GM12872 (cell line): ENCODE measurements at regions not wholly inside any gene's neighbourhood (a gene's known extent, or its start where the extent isn't known, plus 50 kb on each side); places are given as distances from the start of the nearest gene placed in this dataset.

Experiments used
- TF ChIP-seq, protein P1 (sequence below): IDR thresholded peaks from 3 replicates; pipeline ENCODE4 v1.5.1; 2011; ENCODE audit warnings: low read depth, mild to moderate bottlenecking, low read length, moderate library complexity; ENCODE audit not compliant: insufficient read depth

DNA sequence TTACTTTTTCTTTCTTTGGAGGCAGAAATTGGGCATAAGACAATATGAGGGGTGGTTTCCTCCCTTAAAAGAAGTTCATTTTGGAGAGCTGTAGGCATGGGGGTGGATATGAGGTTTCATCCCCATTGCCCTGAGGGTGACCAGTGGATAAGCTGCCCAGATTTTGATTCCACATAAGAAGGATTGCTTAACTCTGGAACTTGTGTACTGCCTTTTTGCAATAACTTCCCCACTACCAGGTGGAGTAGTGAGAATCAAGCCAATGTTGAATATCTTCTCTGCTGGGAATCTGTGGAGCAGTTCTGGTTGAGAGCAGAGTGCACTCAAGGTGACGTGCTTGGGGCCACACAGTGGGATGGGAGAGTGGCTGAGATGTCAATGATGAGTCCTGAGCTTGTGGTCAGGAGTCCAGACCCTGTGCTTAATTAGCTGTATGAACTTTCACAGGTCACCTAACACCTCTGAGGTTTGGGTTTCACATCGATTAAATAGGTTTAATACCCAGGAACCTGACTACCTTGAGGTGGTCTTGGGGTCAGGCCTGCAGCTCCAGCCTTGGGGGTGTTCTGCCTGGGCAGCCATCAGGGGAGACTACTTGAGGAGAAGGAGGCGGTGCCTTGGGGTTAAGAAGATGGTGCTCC, 152.9 kb downstream of the FCRL5 start:
- TF ChIP-seq, protein P1, sequence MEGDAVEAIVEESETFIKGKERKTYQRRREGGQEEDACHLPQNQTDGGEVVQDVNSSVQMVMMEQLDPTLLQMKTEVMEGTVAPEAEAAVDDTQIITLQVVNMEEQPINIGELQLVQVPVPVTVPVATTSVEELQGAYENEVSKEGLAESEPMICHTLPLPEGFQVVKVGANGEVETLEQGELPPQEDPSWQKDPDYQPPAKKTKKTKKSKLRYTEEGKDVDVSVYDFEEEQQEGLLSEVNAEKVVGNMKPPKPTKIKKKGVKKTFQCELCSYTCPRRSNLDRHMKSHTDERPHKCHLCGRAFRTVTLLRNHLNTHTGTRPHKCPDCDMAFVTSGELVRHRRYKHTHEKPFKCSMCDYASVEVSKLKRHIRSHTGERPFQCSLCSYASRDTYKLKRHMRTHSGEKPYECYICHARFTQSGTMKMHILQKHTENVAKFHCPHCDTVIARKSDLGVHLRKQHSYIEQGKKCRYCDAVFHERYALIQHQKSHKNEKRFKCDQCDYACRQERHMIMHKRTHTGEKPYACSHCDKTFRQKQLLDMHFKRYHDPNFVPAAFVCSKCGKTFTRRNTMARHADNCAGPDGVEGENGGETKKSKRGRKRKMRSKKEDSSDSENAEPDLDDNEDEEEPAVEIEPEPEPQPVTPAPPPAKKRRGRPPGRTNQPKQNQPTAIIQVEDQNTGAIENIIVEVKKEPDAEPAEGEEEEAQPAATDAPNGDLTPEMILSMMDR: no peak

DNA sequence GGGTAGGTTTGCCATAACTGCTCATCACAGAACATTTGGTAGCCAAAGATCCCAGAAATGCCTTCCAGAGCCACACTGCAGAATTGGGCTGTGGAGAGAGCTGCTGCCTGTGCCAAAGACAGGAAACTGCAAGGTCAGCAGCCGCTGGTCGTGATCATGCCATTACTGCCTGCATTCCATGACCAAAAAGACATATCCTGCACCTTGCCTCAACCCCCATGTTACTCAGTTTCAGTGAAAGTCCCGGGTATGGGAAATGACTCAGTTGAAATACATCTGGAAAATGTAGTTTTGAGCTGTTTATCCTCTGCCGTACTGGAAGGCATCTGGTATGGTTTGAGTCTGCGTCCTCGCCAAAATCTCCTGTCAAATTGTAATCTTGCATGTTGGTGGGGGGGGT, 161.7 kb downstream of the FCRL5 start:
- TF ChIP-seq, protein P1: no peak

DNA sequence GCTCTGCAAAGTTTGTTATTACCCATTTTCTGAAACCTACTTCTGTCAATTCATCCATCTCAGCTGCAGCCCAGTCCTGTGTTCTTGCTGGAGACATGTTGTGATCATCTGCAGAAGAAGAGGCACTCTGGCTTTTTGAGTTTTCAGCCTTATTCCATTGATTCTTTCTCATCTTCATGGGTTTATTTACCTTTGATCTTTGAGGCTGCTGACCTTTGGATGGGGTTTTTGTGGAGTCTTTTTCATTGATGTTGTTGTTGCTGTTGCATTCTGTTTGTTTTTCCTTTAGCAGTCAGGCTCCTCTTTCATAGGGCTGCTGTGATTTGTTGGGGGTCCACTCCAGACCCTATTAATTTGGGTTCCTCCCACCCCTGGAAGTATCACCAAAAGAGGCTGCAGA, 164.3 kb downstream of the FCRL5 start:
- TF ChIP-seq, protein P1: no peak

DNA sequence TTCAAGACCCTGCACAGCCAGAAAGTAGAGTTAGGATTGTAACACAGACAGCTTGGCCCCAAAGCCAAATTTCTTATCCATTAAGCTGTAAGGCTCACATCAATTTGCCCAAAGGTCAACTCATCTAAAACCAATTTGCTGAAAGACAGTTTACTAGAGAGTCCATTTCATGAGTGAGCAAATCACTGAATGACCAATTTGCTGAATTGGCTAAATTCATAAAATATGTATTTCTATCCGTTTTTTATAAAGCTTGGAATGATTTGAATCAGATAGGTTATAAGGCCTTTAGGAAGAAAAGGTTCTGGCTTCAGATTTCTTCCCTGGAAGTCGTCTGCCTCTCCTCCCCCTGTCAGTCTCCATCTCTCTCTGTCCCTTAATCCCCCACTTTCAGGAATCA, 168.1 kb downstream of the FCRL5 start:
- TF ChIP-seq, protein P1: no peak

DNA sequence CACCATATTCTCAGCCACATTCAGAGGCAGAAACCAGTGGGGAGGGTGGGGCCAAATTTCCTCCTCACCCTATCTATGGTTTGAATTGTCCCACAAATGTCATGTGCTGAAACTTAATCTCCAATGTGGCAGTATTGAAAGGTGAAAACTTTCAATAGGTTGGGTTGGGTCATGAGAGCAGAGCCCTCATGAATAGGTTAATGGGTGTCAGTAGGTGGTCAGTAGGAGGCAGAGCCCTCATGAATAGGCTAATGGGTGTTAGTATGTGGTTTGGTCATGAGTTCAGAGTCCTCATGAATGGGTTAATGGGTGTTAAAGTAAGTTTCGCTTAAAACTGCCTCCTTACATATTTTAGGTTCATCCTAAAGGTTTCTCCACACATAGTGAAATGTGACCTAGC, 170.0 kb downstream of the FCRL5 start:
- TF ChIP-seq, protein P1: no peak

DNA sequence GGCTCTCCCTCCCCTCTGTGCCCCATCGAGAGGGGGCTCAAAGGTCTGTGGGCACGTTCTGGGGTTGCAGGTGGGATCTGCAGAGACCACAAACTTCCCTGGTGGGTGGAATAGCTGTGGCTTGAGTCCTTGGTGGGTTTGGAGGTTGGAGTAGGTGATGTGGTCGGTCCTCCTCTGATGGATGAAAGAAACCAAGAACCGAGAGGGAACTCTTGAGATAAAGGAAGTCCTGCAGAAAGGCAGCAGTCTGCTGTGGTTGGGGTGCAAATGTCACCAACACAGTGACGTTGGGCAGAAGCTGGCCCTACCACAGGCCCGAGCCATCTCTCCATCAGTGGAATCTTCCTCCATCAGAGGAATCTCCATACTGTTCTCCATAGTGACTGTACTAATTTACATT, 171.8 kb downstream of the FCRL5 start:
- TF ChIP-seq, protein P1: no peak

DNA sequence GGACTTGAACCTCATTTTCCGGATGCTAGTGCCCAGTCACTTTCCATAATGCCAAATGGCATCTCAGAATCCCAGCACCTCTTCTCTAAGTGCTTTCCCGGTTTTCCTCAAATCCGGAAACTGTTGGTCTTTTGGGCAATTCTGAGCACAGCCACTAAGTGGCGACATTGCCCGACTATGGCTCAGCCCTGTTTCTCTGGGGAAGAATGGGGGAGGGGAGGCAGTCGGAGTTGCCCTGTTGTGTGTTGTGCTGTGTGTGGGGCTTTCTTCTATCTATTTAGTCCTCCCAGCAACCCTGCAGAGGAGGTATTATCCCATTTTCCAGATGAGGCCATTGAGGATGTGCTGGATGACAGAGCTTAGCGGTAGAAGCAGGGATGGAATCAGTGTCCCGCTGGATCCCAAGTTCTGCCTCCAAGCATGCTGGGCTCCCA, 175.0 kb downstream of the FCRL5 start:
- TF ChIP-seq, protein P1: peak; percentile 75
